Erythroblast (primary cell): ENCODE measurements at regions not wholly inside any gene's neighbourhood (a gene's known extent, or its start where the extent isn't known, plus 50 kb on each side); places are given as distances from the start of the nearest gene placed in this dataset.

Source experiments
- DNase-seq, 2 experiments: peaks; one replicate each; lab custom pipeline; 2025; lab: John Stamatoyannopoulos, UW
- GATA1 ChIP-seq: IDR thresholded peaks from 2 replicates; pipeline ENCODE4 v1.6.1; 2011; ENCODE audit warnings: low read depth, mild to moderate bottlenecking, control low read depth, low read length, moderate library complexity
- POLR2A ChIP-seq: IDR thresholded peaks from 2 replicates; pipeline ENCODE4 v1.6.1; 2011; ENCODE audit warnings: mild to moderate bottlenecking, low read length

- no peak for TF ChIP-seq GATA1
- no peak for TF ChIP-seq POLR2A
- DNase-seq, result no peak
These were observed 109.4 kb downstream of the TMEM30B start for GRCh38 chr14:61171727-61172126.

- TF ChIP-seq GATA1 (no peak), POLR2A (no peak)
- DNase-seq, result no peak
These were observed 113.0 kb downstream of the TMEM30B start for GRCh38 chr14:61168141-61168540.

GRCh38 chr14:61167642-61168041 is 113.5 kb downstream of the TMEM30B start:
- DNase-seq, result no peak
- TF ChIP-seq POLR2A (no peak), GATA1 (no peak)

- no peak for TF ChIP-seq GATA1
- no peak for TF ChIP-seq POLR2A
- DNase-seq, result no peak
These were observed 120.3 kb downstream of the TMEM30B start for GRCh38 chr14:61160798-61161197.

- DNase-seq, result no peak
- TF ChIP-seq POLR2A (no peak), GATA1 (no peak)
These were observed 126.5 kb downstream of the TMEM30B start for GRCh38 chr14:61154641-61155040.

GRCh38 chr14:61153914-61154545 is 127.1 kb downstream of the TMEM30B start:
- TF ChIP-seq GATA1, result no peak
- TF ChIP-seq POLR2A, result no peak
- DNase-seq, result no peak

GRCh38 chr14:61153431-61153830 is 127.7 kb downstream of the TMEM30B start:
- no peak for DNase-seq

GRCh38 chr14:61152851-61153364 is 128.2 kb downstream of the TMEM30B start:
- TF ChIP-seq POLR2A, result no peak
- no peak for TF ChIP-seq GATA1
- no peak for DNase-seq

More at GRCh38 chr14:61153431-61153830, 127.7 kb downstream of the TMEM30B start:
- TF ChIP-seq GATA1 (no peak), POLR2A (no peak)

GRCh38 chr14:61151251-61151650 is 129.9 kb downstream of the TMEM30B start:
- TF ChIP-seq POLR2A (no peak), GATA1 (no peak)
- DNase-seq, result no peak

- no peak for TF ChIP-seq GATA1
- TF ChIP-seq POLR2A, result no peak
- DNase-seq, result no peak
These were observed 130.3 kb downstream of the TMEM30B start for GRCh38 chr14:61150851-61151250.

GRCh38 chr14:61149896-61150295 is 131.2 kb downstream of the TMEM30B start:
- no peak for TF ChIP-seq POLR2A
- no peak for TF ChIP-seq GATA1
- no peak for DNase-seq

- TF ChIP-seq POLR2A (no peak), GATA1 (no peak)
- no peak for DNase-seq
These were observed 132.3 kb downstream of the TMEM30B start for GRCh38 chr14:61148742-61149350.

GRCh38 chr14:61147831-61148549 is 133.1 kb downstream of the TMEM30B start:
- TF ChIP-seq POLR2A, result no peak
- TF ChIP-seq GATA1, result no peak
- no peak for DNase-seq

GRCh38 chr14:61147381-61147821 is 133.7 kb downstream of the TMEM30B start:
- TF ChIP-seq GATA1, result no peak
- TF ChIP-seq POLR2A, result no peak
- DNase-seq, result no peak
